GM12872 (cell line): ENCODE measurements at regions not wholly inside any gene's neighbourhood (a gene's known extent, or its start where the extent isn't known, plus 50 kb on each side); places are given as distances from the start of the nearest gene placed in this dataset.

Experiments
- TF ChIP-seq, protein P1 (sequence below): IDR thresholded peaks from 3 replicates; pipeline ENCODE4 v1.5.1; 2011; ENCODE audit warnings: low read depth, mild to moderate bottlenecking, low read length, moderate library complexity; ENCODE audit not compliant: insufficient read depth

DNA sequence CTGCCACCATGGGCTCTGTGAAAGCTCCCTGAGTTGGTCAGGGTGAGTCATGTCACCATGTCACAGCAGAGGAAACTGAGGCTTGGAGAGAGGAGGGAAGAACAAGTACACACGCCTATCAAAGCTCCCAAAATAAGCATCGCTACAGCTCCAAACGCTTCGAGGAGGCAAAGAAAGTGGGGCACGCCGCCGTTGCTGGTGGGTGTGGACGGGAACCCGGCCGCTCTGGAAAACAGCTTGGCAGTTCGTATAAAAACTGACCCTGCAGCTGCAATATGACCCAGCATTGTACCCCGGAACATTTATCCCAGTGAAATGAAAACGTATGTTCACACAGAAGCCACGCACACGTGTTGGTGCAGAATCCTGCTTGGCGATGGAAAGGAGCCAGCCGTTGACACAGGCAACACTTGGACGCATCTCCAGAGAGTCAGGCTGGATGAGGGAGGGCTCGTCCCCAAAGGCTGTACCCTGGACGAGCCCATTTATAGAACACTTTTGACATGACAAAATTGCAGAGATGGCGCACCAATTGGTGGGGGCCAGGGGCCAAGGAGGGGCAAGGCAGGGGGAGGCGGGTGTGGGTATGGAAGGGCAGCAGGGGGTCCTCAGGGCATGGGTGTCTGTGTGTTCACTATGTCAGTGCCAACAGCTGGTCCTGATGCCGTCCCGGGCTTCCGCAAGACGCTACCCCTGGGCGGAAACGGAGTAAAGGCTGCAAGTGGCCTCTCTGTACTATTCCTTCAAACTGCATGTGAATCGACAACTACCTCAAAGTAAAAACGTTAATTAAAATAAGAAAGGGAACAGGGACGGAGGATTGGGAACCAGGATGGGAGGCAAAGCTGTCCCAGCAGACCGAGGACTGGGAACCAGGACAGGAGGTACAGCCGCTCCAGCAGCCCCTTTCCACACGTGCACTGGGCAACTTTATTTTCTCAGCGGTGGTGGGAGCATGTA lies 173.0 kb downstream of the OLFM1 start:
- TF ChIP-seq, protein P1, sequence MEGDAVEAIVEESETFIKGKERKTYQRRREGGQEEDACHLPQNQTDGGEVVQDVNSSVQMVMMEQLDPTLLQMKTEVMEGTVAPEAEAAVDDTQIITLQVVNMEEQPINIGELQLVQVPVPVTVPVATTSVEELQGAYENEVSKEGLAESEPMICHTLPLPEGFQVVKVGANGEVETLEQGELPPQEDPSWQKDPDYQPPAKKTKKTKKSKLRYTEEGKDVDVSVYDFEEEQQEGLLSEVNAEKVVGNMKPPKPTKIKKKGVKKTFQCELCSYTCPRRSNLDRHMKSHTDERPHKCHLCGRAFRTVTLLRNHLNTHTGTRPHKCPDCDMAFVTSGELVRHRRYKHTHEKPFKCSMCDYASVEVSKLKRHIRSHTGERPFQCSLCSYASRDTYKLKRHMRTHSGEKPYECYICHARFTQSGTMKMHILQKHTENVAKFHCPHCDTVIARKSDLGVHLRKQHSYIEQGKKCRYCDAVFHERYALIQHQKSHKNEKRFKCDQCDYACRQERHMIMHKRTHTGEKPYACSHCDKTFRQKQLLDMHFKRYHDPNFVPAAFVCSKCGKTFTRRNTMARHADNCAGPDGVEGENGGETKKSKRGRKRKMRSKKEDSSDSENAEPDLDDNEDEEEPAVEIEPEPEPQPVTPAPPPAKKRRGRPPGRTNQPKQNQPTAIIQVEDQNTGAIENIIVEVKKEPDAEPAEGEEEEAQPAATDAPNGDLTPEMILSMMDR = no peak

GRCh38 chr9:135262248-135262647 lies 174.8 kb downstream of the OLFM1 start:
- TF ChIP-seq, protein P1 = no peak

GRCh38 chr9:135263511-135263910 lies 176.0 kb downstream of the OLFM1 start:
- TF ChIP-seq, protein P1 = no peak

GRCh38 chr9:135265931-135266330 lies 178.5 kb downstream of the OLFM1 start:
- TF ChIP-seq, protein P1 = no peak

DNA sequence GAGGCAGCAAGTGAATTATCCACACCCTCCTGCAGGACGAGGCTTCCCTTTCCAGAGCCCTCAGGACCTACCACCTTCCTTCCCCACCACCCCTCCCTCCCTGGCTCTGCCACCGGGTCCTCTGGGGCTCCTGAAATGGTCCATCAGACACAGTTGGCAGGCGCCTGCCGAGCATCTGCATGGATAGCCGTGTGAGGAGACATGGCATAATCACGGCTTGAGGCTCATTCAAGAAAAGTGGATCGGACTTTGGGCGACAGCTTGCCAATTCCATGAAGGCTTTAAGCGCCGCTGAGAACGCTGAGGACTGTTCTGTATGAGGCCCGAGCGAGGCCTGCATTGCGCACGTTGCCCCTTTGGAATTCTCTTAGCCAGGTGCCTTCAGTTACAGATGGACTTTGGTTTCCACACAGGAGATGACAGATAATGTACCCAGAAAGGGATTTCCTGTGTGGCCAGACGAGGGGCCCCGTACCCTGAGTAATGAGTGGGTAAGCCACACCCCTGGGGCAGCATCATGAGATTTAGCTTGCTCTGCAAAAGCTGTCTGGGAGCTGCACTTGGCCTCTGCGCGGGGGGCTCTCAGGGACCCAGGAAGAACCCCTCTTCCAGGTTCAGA lies 179.8 kb downstream of the OLFM1 start:
- TF ChIP-seq, protein P1 = no peak

GRCh38 chr9:135268031-135268430 lies 180.6 kb downstream of the OLFM1 start:
- TF ChIP-seq, protein P1 = no peak

GRCh38 chr9:135268981-135269380 lies 181.5 kb downstream of the OLFM1 start:
- TF ChIP-seq, protein P1 = no peak
